ENCODE measurements at regions not wholly inside any gene's neighbourhood (a gene's known extent, or its start where the extent isn't known, plus 50 kb on each side); places are given as distances from the start of the nearest gene placed in this dataset.

GRCh38 chr6:91464718-91465117, 877.8 kb upstream of the MAP3K7 start:
- CTCF ChIA-PET = no interaction called here
- Mint-ChIP-seq H3K36me3 (ENCODE audit: low read depth) (no peaks in the 10 kb centered on the region), H3K27me3 (ENCODE audit: low read depth) (no peaks in the 10 kb centered on the region), H3K27ac (no peak overlapping the region), H3K9me3 (peaks cover 2% of the 10 kb centered on the region), H3K4me3 (no peak overlapping the region), H3K4me1 (ENCODE audit: low read depth) (no peaks in the 10 kb centered on the region)
- intact Hi-C loops (cut with micrococcal nuclease) = no loop called here
- no peak for DNase-seq

- H3K9me3 Mint-ChIP-seq = peaks cover under 1% of the 10 kb centered on the region
- no peaks in the 10 kb centered on the region for H3K27me3 Mint-ChIP-seq (ENCODE audit: low read depth)
- H3K36me3 Mint-ChIP-seq (ENCODE audit: low read depth) = no peaks in the 10 kb centered on the region
- H3K4me3 Mint-ChIP-seq = no peak overlapping the region
- CTCF ChIA-PET = no interaction called here
- no peak for DNase-seq
- intact Hi-C loops (cut with micrococcal nuclease) = no loop called here
- H3K27ac Mint-ChIP-seq = no peak overlapping the region
- H3K4me1 Mint-ChIP-seq (ENCODE audit: low read depth) = no peaks in the 10 kb centered on the region
These were observed 877.3 kb upstream of the MAP3K7 start for GRCh38 chr6:91464201-91464600.

- H3K36me3 Mint-ChIP-seq (ENCODE audit: low read depth) = no peaks in the 10 kb centered on the region
- no peaks in the 10 kb centered on the region for H3K4me1 Mint-ChIP-seq (ENCODE audit: low read depth)
- no peak overlapping the region for H3K27ac Mint-ChIP-seq
- CTCF ChIA-PET = no interaction called here
- H3K9me3 Mint-ChIP-seq = no peaks in the 10 kb centered on the region
- H3K4me3 Mint-ChIP-seq = no peak overlapping the region
- intact Hi-C loops (cut with micrococcal nuclease) = no loop called here
- H3K27me3 Mint-ChIP-seq (ENCODE audit: low read depth) = no peaks in the 10 kb centered on the region
- no peak for DNase-seq
These were observed 875.4 kb upstream of the MAP3K7 start for GRCh38 chr6:91462241-91462640.

- CTCF ChIA-PET = no interaction called here
- Mint-ChIP-seq H3K9me3 (no peaks in the 10 kb centered on the region), H3K36me3 (ENCODE audit: low read depth) (no peaks in the 10 kb centered on the region), H3K4me3 (no peak overlapping the region), H3K4me1 (ENCODE audit: low read depth) (no peaks in the 10 kb centered on the region), H3K27ac (no peak overlapping the region), H3K27me3 (ENCODE audit: low read depth) (no peaks in the 10 kb centered on the region)
- intact Hi-C loops (cut with micrococcal nuclease) = no loop called here
- no peak for DNase-seq
These were observed 866.5 kb upstream of the MAP3K7 start for GRCh38 chr6:91453224-91453878.

- DNase-seq = no peak
- CTCF ChIA-PET = no interaction called here
- Mint-ChIP-seq H3K27ac (no peak overlapping the region), H3K4me3 (no peak overlapping the region), H3K36me3 (ENCODE audit: low read depth) (no peaks in the 10 kb centered on the region), H3K9me3 (no peaks in the 10 kb centered on the region), H3K4me1 (ENCODE audit: low read depth) (no peaks in the 10 kb centered on the region), H3K27me3 (ENCODE audit: low read depth) (no peaks in the 10 kb centered on the region)
- intact Hi-C loops (cut with micrococcal nuclease) = no loop called here
These were observed 862.7 kb upstream of the MAP3K7 start for GRCh38 chr6:91449539-91449938.

GRCh38 chr6:91447530-91448254, 860.8 kb upstream of the MAP3K7 start:
- CTCF ChIA-PET = no interaction called here
- no peaks in the 10 kb centered on the region for H3K9me3 Mint-ChIP-seq
- no peak overlapping the region for H3K27ac Mint-ChIP-seq
- no peaks in the 10 kb centered on the region for H3K36me3 Mint-ChIP-seq (ENCODE audit: low read depth)
- no peak for DNase-seq
- intact Hi-C loops (cut with micrococcal nuclease) = no loop called here
- H3K4me3 Mint-ChIP-seq = no peak overlapping the region
- no peaks in the 10 kb centered on the region for H3K4me1 Mint-ChIP-seq (ENCODE audit: low read depth)
- H3K27me3 Mint-ChIP-seq (ENCODE audit: low read depth) = no peaks in the 10 kb centered on the region

- CTCF ChIA-PET = no interaction called here
- Mint-ChIP-seq H3K27ac (no peak overlapping the region), H3K27me3 (ENCODE audit: low read depth) (no peaks in the 10 kb centered on the region), H3K4me1 (ENCODE audit: low read depth) (no peaks in the 10 kb centered on the region), H3K9me3 (no peaks in the 10 kb centered on the region), H3K36me3 (ENCODE audit: low read depth) (no peaks in the 10 kb centered on the region), H3K4me3 (no peak overlapping the region)
- intact Hi-C loops (cut with micrococcal nuclease) = no loop called here
- no peak for DNase-seq
These were observed 860.2 kb upstream of the MAP3K7 start for GRCh38 chr6:91447081-91447480.

GRCh38 chr6:91443405-91443804, 856.5 kb upstream of the MAP3K7 start:
- intact Hi-C loops (cut with micrococcal nuclease) = no loop called here
- Mint-ChIP-seq H3K36me3 (ENCODE audit: low read depth) (no peaks in the 10 kb centered on the region), H3K4me1 (ENCODE audit: low read depth) (no peaks in the 10 kb centered on the region), H3K9me3 (no peaks in the 10 kb centered on the region), H3K4me3 (no peak overlapping the region), H3K27ac (no peak overlapping the region), H3K27me3 (ENCODE audit: low read depth) (no peaks in the 10 kb centered on the region)
- DNase-seq = no peak
- CTCF ChIA-PET = no interaction called here

GRCh38 chr6:91442342-91442741, 855.5 kb upstream of the MAP3K7 start:
- no peak for DNase-seq
- Mint-ChIP-seq H3K27ac (no peak overlapping the region), H3K36me3 (ENCODE audit: low read depth) (no peaks in the 10 kb centered on the region), H3K27me3 (ENCODE audit: low read depth) (no peaks in the 10 kb centered on the region), H3K4me3 (no peak overlapping the region), H3K9me3 (no peaks in the 10 kb centered on the region), H3K4me1 (ENCODE audit: low read depth) (no peaks in the 10 kb centered on the region)
- CTCF ChIA-PET = no interaction called here
- intact Hi-C loops (cut with micrococcal nuclease) = no loop called here

- intact Hi-C loops (cut with micrococcal nuclease) = no loop called here
- Mint-ChIP-seq H3K4me3 (no peak overlapping the region), H3K4me1 (ENCODE audit: low read depth) (no peaks in the 10 kb centered on the region), H3K36me3 (ENCODE audit: low read depth) (no peaks in the 10 kb centered on the region), H3K27me3 (ENCODE audit: low read depth) (no peaks in the 10 kb centered on the region), H3K9me3 (no peaks in the 10 kb centered on the region), H3K27ac (no peak overlapping the region)
- CTCF ChIA-PET = no interaction called here
- no peak for DNase-seq
These were observed 851.7 kb upstream of the MAP3K7 start for GRCh38 chr6:91438570-91438969.

- H3K27ac Mint-ChIP-seq = no peak overlapping the region
- no peaks in the 10 kb centered on the region for H3K9me3 Mint-ChIP-seq
- no peaks in the 10 kb centered on the region for H3K4me1 Mint-ChIP-seq (ENCODE audit: low read depth)
- intact Hi-C loops (cut with micrococcal nuclease) = no loop called here
- DNase-seq = no peak
- H3K4me3 Mint-ChIP-seq = no peak overlapping the region
- no peaks in the 10 kb centered on the region for H3K27me3 Mint-ChIP-seq (ENCODE audit: low read depth)
- CTCF ChIA-PET = no interaction called here
- H3K36me3 Mint-ChIP-seq (ENCODE audit: low read depth) = no peaks in the 10 kb centered on the region
These were observed 850.5 kb upstream of the MAP3K7 start for GRCh38 chr6:91437315-91437729.

GRCh38 chr6:91436448-91436847, 849.6 kb upstream of the MAP3K7 start:
- no peak overlapping the region for H3K27ac Mint-ChIP-seq
- no peaks in the 10 kb centered on the region for H3K4me1 Mint-ChIP-seq (ENCODE audit: low read depth)
- CTCF ChIA-PET = no interaction called here
- no peaks in the 10 kb centered on the region for H3K27me3 Mint-ChIP-seq (ENCODE audit: low read depth)
- H3K9me3 Mint-ChIP-seq = no peaks in the 10 kb centered on the region
- no peak overlapping the region for H3K4me3 Mint-ChIP-seq
- no peak for DNase-seq
- no peaks in the 10 kb centered on the region for H3K36me3 Mint-ChIP-seq (ENCODE audit: low read depth)
- intact Hi-C loops (cut with micrococcal nuclease) = no loop called here

- CTCF ChIA-PET = interaction anchor here (0.7 kb wide), 2 partner anchors 342 to 803 kb away, joined by 4 read pairs; no protein-coding TSS in a partner anchor
- Mint-ChIP-seq H3K27ac (no peak overlapping the region), H3K36me3 (ENCODE audit: low read depth) (no peaks in the 10 kb centered on the region)
These were observed 848.8 kb upstream of the MAP3K7 start for GRCh38 chr6:91435630-91436029.

More at GRCh38 chr6:91435630-91436029, 848.8 kb upstream of the MAP3K7 start:
- no peaks in the 10 kb centered on the region for H3K9me3 Mint-ChIP-seq
- intact Hi-C loops (cut with micrococcal nuclease) = no loop called here
- no peak overlapping the region for H3K4me3 Mint-ChIP-seq
- DNase-seq = no peak
- H3K27me3 Mint-ChIP-seq (ENCODE audit: low read depth) = no peaks in the 10 kb centered on the region
- no peaks in the 10 kb centered on the region for H3K4me1 Mint-ChIP-seq (ENCODE audit: low read depth)
